ENCODE measurements at regions not wholly inside any gene's neighbourhood (a gene's known extent, or its start where the extent isn't known, plus 50 kb on each side); places are given as distances from the start of the nearest gene placed in this dataset.

- H3K4me3 ChIP-seq (ENCODE audit: low read depth, low read length), result no peak overlapping the region
- ChIA-PET CTCF (no interaction called here), POLR2A (no interaction called here)
- TF ChIP-seq CTCF (IDR thresholded peaks at IDR 0.05; ENCODE audit: low read depth, low read length), result no peak
- H3K27ac ChIP-seq (ENCODE audit: low read depth, low read length), result no peak overlapping the region
- H3K27me3 ChIP-seq (ENCODE audit: control insufficient read depth, insufficient read depth, low read length), result no peaks in the 10 kb centered on the region
- no peak for DNase-seq (ENCODE audit: low read depth, low spot score)
- H3K9me3 ChIP-seq (ENCODE audit: control insufficient read depth, insufficient read depth, low read length), result peaks cover 21% of the 10 kb centered on the region
Measured at GRCh38 chr14:87732562-87732961, 260.4 kb downstream of the GALC start.

GRCh38 chr14:87725318-87725717 is 267.7 kb downstream of the GALC start:
- ChIA-PET POLR2A (no interaction called here), CTCF (no interaction called here)
- DNase-seq (ENCODE audit: low read depth, low spot score), result no peak
- Histone ChIP-seq H3K27ac (ENCODE audit: low read depth, low read length) (no peak overlapping the region), H3K9me3 (ENCODE audit: control insufficient read depth, insufficient read depth, low read length) (peaks cover 3% of the 10 kb centered on the region; the same call in 1 of the 2 replicates), H3K27me3 (ENCODE audit: control insufficient read depth, insufficient read depth, low read length) (no peaks in the 10 kb centered on the region), H3K4me3 (ENCODE audit: low read depth, low read length) (no peak overlapping the region)
- no peak for TF ChIP-seq CTCF (IDR thresholded peaks at IDR 0.05; ENCODE audit: low read depth, low read length)

GRCh38 chr14:87712396-87713090 is 280.4 kb downstream of the GALC start:
- H3K4me3 ChIP-seq (ENCODE audit: low read depth, low read length), result no peak overlapping the region
- no peaks in the 10 kb centered on the region for H3K27me3 ChIP-seq (ENCODE audit: control insufficient read depth, insufficient read depth, low read length)
- ChIA-PET CTCF (no interaction called here), POLR2A (no interaction called here)
- no peak for DNase-seq (ENCODE audit: low read depth, low spot score)
- no peak for TF ChIP-seq CTCF (IDR thresholded peaks at IDR 0.05; ENCODE audit: low read depth, low read length)
- no peaks in the 10 kb centered on the region for H3K9me3 ChIP-seq (ENCODE audit: control insufficient read depth, insufficient read depth, low read length)
- H3K27ac ChIP-seq (ENCODE audit: low read depth, low read length), result no peak overlapping the region

GRCh38 chr14:87705439-87705896 is 287.5 kb downstream of the GALC start:
- Histone ChIP-seq H3K27ac (ENCODE audit: low read depth, low read length) (no peak overlapping the region), H3K9me3 (ENCODE audit: control insufficient read depth, insufficient read depth, low read length) (peaks cover 4% of the 10 kb centered on the region), H3K4me3 (ENCODE audit: low read depth, low read length) (no peak overlapping the region), H3K27me3 (ENCODE audit: control insufficient read depth, insufficient read depth, low read length) (no peaks in the 10 kb centered on the region)
- no peak for DNase-seq (ENCODE audit: low read depth, low spot score)
- TF ChIP-seq CTCF (IDR thresholded peaks at IDR 0.05; ENCODE audit: low read depth, low read length), result no peak
- ChIA-PET POLR2A (no interaction called here), CTCF (no interaction called here)

- H3K27ac ChIP-seq (ENCODE audit: low read depth, low read length), result no peak overlapping the region
- no peak for DNase-seq (ENCODE audit: low read depth, low spot score)
- POLR2A ChIA-PET, result no interaction called here
Measured at GRCh38 chr14:87698481-87698880, 294.5 kb downstream of the GALC start.

More at GRCh38 chr14:87698481-87698880, 294.5 kb downstream of the GALC start:
- CTCF ChIA-PET, result interaction anchor here (1.5 kb wide), 1 partner anchor 8 kb away, joined by 4 read pairs; no protein-coding TSS in a partner anchor
- no peaks in the 10 kb centered on the region for H3K27me3 ChIP-seq (ENCODE audit: control insufficient read depth, insufficient read depth, low read length)
- TF ChIP-seq CTCF (IDR thresholded peaks at IDR 0.05; ENCODE audit: low read depth, low read length), result no peak
- H3K4me3 ChIP-seq (ENCODE audit: low read depth, low read length), result no peak overlapping the region
- H3K9me3 ChIP-seq (ENCODE audit: control insufficient read depth, insufficient read depth, low read length), result peaks cover 3% of the 10 kb centered on the region

Measured in AG04450 (cell line).